ENCODE measurements at regions not wholly inside any gene's neighbourhood (a gene's known extent, or its start where the extent isn't known, plus 50 kb on each side); places are given as distances from the start of the nearest gene placed in this dataset.

- TF ChIP-seq CTBP1 (IDR thresholded peaks at IDR 0.05; ENCODE audit: borderline replicate concordance) (no peak), SUZ12 (IDR thresholded peaks at IDR 0.05) (no peak), FOXK2 (IDR thresholded peaks at IDR 0.05) (no peak), ELF4 (IDR thresholded peaks at IDR 0.05) (no peak), L3MBTL2 (conservative IDR thresholded peaks at IDR 0.05) (no peak), BHLHE40 (IDR thresholded peaks at IDR 0.05; ENCODE audit: borderline replicate concordance) (no peak)
- TF ChIP-seq, protein P1, sequence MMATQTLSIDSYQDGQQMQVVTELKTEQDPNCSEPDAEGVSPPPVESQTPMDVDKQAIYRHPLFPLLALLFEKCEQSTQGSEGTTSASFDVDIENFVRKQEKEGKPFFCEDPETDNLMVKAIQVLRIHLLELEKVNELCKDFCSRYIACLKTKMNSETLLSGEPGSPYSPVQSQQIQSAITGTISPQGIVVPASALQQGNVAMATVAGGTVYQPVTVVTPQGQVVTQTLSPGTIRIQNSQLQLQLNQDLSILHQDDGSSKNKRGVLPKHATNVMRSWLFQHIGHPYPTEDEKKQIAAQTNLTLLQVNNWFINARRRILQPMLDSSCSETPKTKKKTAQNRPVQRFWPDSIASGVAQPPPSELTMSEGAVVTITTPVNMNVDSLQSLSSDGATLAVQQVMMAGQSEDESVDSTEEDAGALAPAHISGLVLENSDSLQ (IDR thresholded peaks at IDR 0.05): no peak
These were observed 407.4 kb downstream of the SMARCA1 start for GRCh38 chrX:129115935-129116334.

Data from HEK293T (cell line).